Trophoblast cell (in vitro differentiated cells and primary cell): ENCODE measurements at regions not wholly inside any gene's neighbourhood (a gene's known extent, or its start where the extent isn't known, plus 50 kb on each side); places are given as distances from the start of the nearest gene placed in this dataset.
A peak's percentile ranks its signal among the peaks of the same experiment; 100 is the strongest.

Source experiments
- DNase-seq, 2 donors: peaks; one replicate each; pipeline ENCODE4 v3.0.0-alpha.2; 2016
- H2AFZ ChIP-seq: 2 replicates; pipeline ENCODE4 v1.6.1; 2013; ENCODE audit warnings: low read length, moderate library complexity, mild to moderate bottlenecking; ENCODE audit not compliant: insufficient read depth, poor library complexity
- H2AK5ac ChIP-seq: 2 replicates; pipeline ENCODE4 v1.6.1; 2013; ENCODE audit warnings: mild to moderate bottlenecking, low read length
- H2BK120ac ChIP-seq: 2 replicates; pipeline ENCODE4 v1.6.1; 2013; ENCODE audit warnings: low read length, mild to moderate bottlenecking, moderate library complexity; ENCODE audit not compliant: insufficient read depth, poor library complexity
- H2BK12ac ChIP-seq: 2 replicates; pipeline ENCODE4 v1.6.1; 2013; ENCODE audit warnings: mild to moderate bottlenecking, low read length, moderate library complexity
- H2BK5ac ChIP-seq: 2 replicates; pipeline ENCODE4 v1.6.1; 2013; ENCODE audit warnings: low read length, low read depth, moderate library complexity, mild to moderate bottlenecking; ENCODE audit not compliant: poor library complexity
- H3K14ac ChIP-seq: 2 replicates; pipeline ENCODE4 v1.6.1; 2013; ENCODE audit warnings: mild to moderate bottlenecking, low read length
- H3K18ac ChIP-seq: 2 replicates; pipeline ENCODE4 v1.6.1; 2013; ENCODE audit warnings: mild to moderate bottlenecking, low read length
- H3K23ac ChIP-seq: 2 replicates; pipeline ENCODE4 v1.6.1; 2013; ENCODE audit warnings: low read length
- H3K27ac ChIP-seq: 2 replicates; pipeline ENCODE4 v1.5.1; 2013; ENCODE audit warnings: low read depth, mild to moderate bottlenecking, inconsistent platforms, low read length, moderate library complexity
- H3K27me3 ChIP-seq: 2 replicates; pipeline ENCODE4 v1.6.1; 2013; ENCODE audit warnings: inconsistent platforms, mild to moderate bottlenecking, low read length, moderate library complexity; ENCODE audit not compliant: insufficient read depth
- H3K36me3 ChIP-seq, 2 experiments: 1 replicate in 1 of 2; 2 replicates in 1 of 2; pipeline ENCODE4 v1.6.1; 2013; ENCODE audit warnings: low read length in 2 of 2, mild to moderate bottlenecking in 2 of 2, moderate library complexity in 1 of 2; ENCODE audit not compliant: insufficient read depth in 2 of 2, control insufficient read depth in 1 of 2
- H3K4ac ChIP-seq: 2 replicates; pipeline ENCODE4 v1.6.1; 2013; ENCODE audit warnings: low read depth, mild to moderate bottlenecking, low read length, moderate library complexity
- H3K4me1 ChIP-seq, 2 experiments: 1 replicate in 1 of 2; 2 replicates in 1 of 2; pipeline ENCODE4 v1.6.1; 2013; ENCODE audit warnings: low read length in 2 of 2, mild to moderate bottlenecking in 2 of 2, moderate library complexity in 1 of 2; ENCODE audit not compliant: insufficient read depth in 2 of 2, control insufficient read depth in 1 of 2
- H3K4me2 ChIP-seq: 2 replicates; pipeline ENCODE4 v1.6.1; 2013; ENCODE audit warnings: inconsistent platforms, mild to moderate bottlenecking, low read length, moderate library complexity
- H3K4me3 ChIP-seq: 2 replicates; pipeline ENCODE4 v1.5.1; 2013; ENCODE audit warnings: mild to moderate bottlenecking, low read depth, low read length, inconsistent platforms
- H3K79me1 ChIP-seq: one replicate; pipeline ENCODE4 v1.6.1; 2013; ENCODE audit warnings: low read length
- H3K79me2 ChIP-seq: 2 replicates; pipeline ENCODE4 v1.6.1; 2013; ENCODE audit warnings: low read length, mild to moderate bottlenecking; ENCODE audit not compliant: control insufficient read depth, insufficient read depth, poor library complexity
- H3K9ac ChIP-seq: 2 replicates; pipeline ENCODE4 v1.6.1; 2013; ENCODE audit warnings: mild to moderate bottlenecking, low read length
- H3K9me3 ChIP-seq: 2 replicates; pipeline ENCODE4 v1.6.1; 2013; ENCODE audit warnings: low read depth, mild to moderate bottlenecking, control low read depth, inconsistent platforms, low read length; ENCODE audit not compliant: insufficient read depth
- H4K12ac ChIP-seq: 2 replicates; pipeline ENCODE4 v1.6.1; 2013; ENCODE audit warnings: low read depth, mild to moderate bottlenecking, low read length, moderate library complexity
- H4K8ac ChIP-seq: 2 replicates; pipeline ENCODE4 v1.6.1; 2013; ENCODE audit warnings: low read depth, mild to moderate bottlenecking, low read length, moderate library complexity
- H4K91ac ChIP-seq: one replicate; pipeline ENCODE4 v1.6.1; 2013; ENCODE audit warnings: low read depth, mild to moderate bottlenecking, low read length, moderate library complexity
- WGBS: extraction: QIAGEN DNeasy Blood & Tissue Kit; methylation state at CpG from one replicate; pipeline ENCODE4 v1.1.7; 2013; ENCODE audit warnings: missing lambda C conversion rate; ENCODE audit not compliant: insufficient read length, insufficient coverage; ENCODE audit errors: extremely low coverage; 5-methylcytosine and 5-hydroxymethylcytosine counted together

- no CpG with 5 or more reads among the region's 7 CpGs for WGBS
Observed at GRCh38 chr6:137740091-137740755, 126.8 kb upstream of the TNFAIP3 start.

GRCh38 chr6:137740967-137741761, 125.9 kb upstream of the TNFAIP3 start:
- no peak overlapping the region for H3K4ac ChIP-seq
- H3K79me2 ChIP-seq = peaks cover 2% of the 10 kb centered on the region
- peaks cover 0 to 5% of the 10 kb centered on the region in 2 experiments for H3K4me1 ChIP-seq
- no peaks in the 10 kb centered on the region for H3K36me3 ChIP-seq
- no CpG with 5 or more reads among the region's 10 CpGs for WGBS
- H3K4me3 ChIP-seq = no peak overlapping the region
- H3K9ac ChIP-seq = no peak overlapping the region
- no peak overlapping the region for H3K27ac ChIP-seq
- no peak overlapping the region for H3K4me2 ChIP-seq
- no peak overlapping the region for H4K8ac ChIP-seq
- no peaks in the 10 kb centered on the region for H3K79me1 ChIP-seq
- H3K27me3 ChIP-seq = no peaks in the 10 kb centered on the region
- no peak for DNase-seq
- H4K91ac ChIP-seq = no peak overlapping the region
- no peak overlapping the region for H2BK5ac ChIP-seq
- H3K23ac ChIP-seq = no peak overlapping the region
- H3K9me3 ChIP-seq = peaks cover 2% of the 10 kb centered on the region
- H3K18ac ChIP-seq = no peak overlapping the region
- no peak overlapping the region for H2BK12ac ChIP-seq
- H4K12ac ChIP-seq = no peak overlapping the region
- H2BK120ac ChIP-seq = no peak overlapping the region
- no peak overlapping the region for H3K14ac ChIP-seq
- no peak overlapping the region for H2AFZ ChIP-seq
- no peak overlapping the region for H2AK5ac ChIP-seq

More at GRCh38 chr6:137740091-137740755, 126.8 kb upstream of the TNFAIP3 start:
- no peak overlapping the region for H3K14ac ChIP-seq
- no peak overlapping the region for H4K12ac ChIP-seq
- peaks cover 2% of the 10 kb centered on the region for H3K79me2 ChIP-seq
- H3K4me1 ChIP-seq = peaks cover 0 to 5% of the 10 kb centered on the region in 2 experiments
- no peak overlapping the region for H3K4me3 ChIP-seq
- no peak overlapping the region for H2BK120ac ChIP-seq
- no peak overlapping the region for H2AFZ ChIP-seq
- no peaks in the 10 kb centered on the region for H3K79me1 ChIP-seq
- no peak overlapping the region for H4K91ac ChIP-seq
- H4K8ac ChIP-seq = no peak overlapping the region
- H3K4me2 ChIP-seq = no peak overlapping the region
- H2BK12ac ChIP-seq = no peak overlapping the region
- H2BK5ac ChIP-seq = no peak overlapping the region
- H3K18ac ChIP-seq = no peak overlapping the region
- no peak overlapping the region for H3K23ac ChIP-seq
- no peak overlapping the region for H3K9ac ChIP-seq
- H3K9me3 ChIP-seq = peaks cover 2% of the 10 kb centered on the region
- H3K27ac ChIP-seq = no peak overlapping the region
- H3K27me3 ChIP-seq = no peaks in the 10 kb centered on the region
- H3K4ac ChIP-seq = no peak overlapping the region
- no peaks in the 10 kb centered on the region for H3K36me3 ChIP-seq
- no peak for DNase-seq
- H2AK5ac ChIP-seq = no peak overlapping the region

GRCh38 chr6:137743493-137743892, 123.6 kb upstream of the TNFAIP3 start:
- WGBS = no CpG with 5 or more reads among the region's 4 CpGs

GRCh38 chr6:137744877-137745276, 122.2 kb upstream of the TNFAIP3 start:
- Histone ChIP-seq H3K18ac (no peak overlapping the region), H3K27me3 (no peaks in the 10 kb centered on the region), H3K79me1 (no peaks in the 10 kb centered on the region), H4K8ac (no peak overlapping the region), H3K9me3 (no peaks in the 10 kb centered on the region), H3K9ac (no peak overlapping the region), H3K4me1 (no peaks in the 10 kb centered on the region), H3K36me3 (no peaks in the 10 kb centered on the region), H2BK5ac (no peak overlapping the region), H4K91ac (no peak overlapping the region), H3K14ac (no peak overlapping the region), H3K4me3 (no peak overlapping the region), H2AFZ (no peak overlapping the region), H3K79me2 (no peaks in the 10 kb centered on the region), H4K12ac (no peak overlapping the region), H3K4ac (no peak overlapping the region), H3K23ac (no peak overlapping the region), H2BK120ac (no peak overlapping the region), H3K4me2 (no peak overlapping the region), H3K27ac (no peak overlapping the region), H2AK5ac (no peak overlapping the region), H2BK12ac (no peak overlapping the region)
- no peak for DNase-seq
- no CpG with 5 or more reads among the region's 3 CpGs for WGBS

More at GRCh38 chr6:137743493-137743892, 123.6 kb upstream of the TNFAIP3 start:
- Histone ChIP-seq H3K27me3 (no peaks in the 10 kb centered on the region), H3K27ac (no peak overlapping the region), H4K12ac (no peak overlapping the region), H2BK12ac (no peak overlapping the region), H3K4me2 (no peak overlapping the region), H3K36me3 (no peaks in the 10 kb centered on the region), H3K23ac (no peak overlapping the region), H2BK120ac (no peak overlapping the region), H3K79me2 (peaks cover 2% of the 10 kb centered on the region), H4K91ac (no peak overlapping the region), H2BK5ac (no peak overlapping the region), H3K4ac (no peak overlapping the region), H3K9ac (no peak overlapping the region), H2AK5ac (no peak overlapping the region), H3K14ac (no peak overlapping the region), H3K9me3 (peaks cover 2% of the 10 kb centered on the region), H3K4me3 (no peak overlapping the region), H2AFZ (no peak overlapping the region), H3K4me1 (peaks cover 0 to 5% of the 10 kb centered on the region in 2 experiments), H3K79me1 (no peaks in the 10 kb centered on the region), H4K8ac (no peak overlapping the region), H3K18ac (no peak overlapping the region)
- DNase-seq = peak in 1 of 2 donors; percentile 48
